Endodermal cell (in vitro differentiated cells): ENCODE measurements at regions not wholly inside any gene's neighbourhood (a gene's known extent, or its start where the extent isn't known, plus 50 kb on each side); places are given as distances from the start of the nearest gene placed in this dataset.
"Not testable (repeated sequence)": the region's sequence is repeated elsewhere in the genome, so short reads cannot be mapped to it uniquely, and the experiment has no call there.

Experiments used
- DNase-seq: peaks from one replicate; pipeline ENCODE4 v3.0.0-alpha.2; 2017
- H3K27ac ChIP-seq: 2 replicates; pipeline ENCODE4 v1.5.1; 2013; ENCODE audit warnings: mild to moderate bottlenecking, low read depth, low read length, moderate library complexity
- H3K27me3 ChIP-seq: 2 replicates; pipeline ENCODE4 v1.6.1; 2013; ENCODE audit warnings: mild to moderate bottlenecking, low read length, moderate library complexity; ENCODE audit not compliant: insufficient read depth, control insufficient read depth, poor library complexity, severe bottlenecking
- H3K36me3 ChIP-seq: 2 replicates; pipeline ENCODE4 v1.7.0; 2013; ENCODE audit warnings: mild to moderate bottlenecking, low read length, moderate library complexity; ENCODE audit not compliant: control insufficient read depth, insufficient read depth
- H3K4me1 ChIP-seq: one replicate; pipeline ENCODE4 v1.7.0; 2013; ENCODE audit warnings: low read length; ENCODE audit not compliant: control insufficient read depth, insufficient read depth
- H3K4me3 ChIP-seq: 2 replicates; pipeline ENCODE4 v1.5.1; 2013; ENCODE audit warnings: mild to moderate bottlenecking, low read length, moderate library complexity
- H3K9ac ChIP-seq: 2 replicates; pipeline ENCODE4 v1.6.1; 2013; ENCODE audit warnings: mild to moderate bottlenecking, low read length, moderate library complexity; ENCODE audit not compliant: poor library complexity, severe bottlenecking; ENCODE audit errors: extremely low read depth
- H3K9me3 ChIP-seq: 2 replicates; pipeline ENCODE4 v1.6.1; 2013; ENCODE audit warnings: mild to moderate bottlenecking, low read length, moderate library complexity; ENCODE audit not compliant: control insufficient read depth
- H3K27ac Mint-ChIP-seq: 2 replicates; pipeline ENCODE4 v1.8.0; 2020; ENCODE audit warnings: mixed read lengths
- H3K27me3 Mint-ChIP-seq: 2 replicates; pipeline ENCODE4 v1.8.0; 2021; ENCODE audit warnings: mild to moderate bottlenecking, mixed read lengths; ENCODE audit not compliant: insufficient read depth
- H3K36me3 Mint-ChIP-seq: 2 replicates; pipeline ENCODE4 v1.8.0; 2020; ENCODE audit warnings: low read depth, mixed read lengths
- H3K4me1 Mint-ChIP-seq: 2 replicates; pipeline ENCODE4 v1.8.0; 2020; ENCODE audit warnings: mixed read lengths
- H3K4me3 Mint-ChIP-seq: 2 replicates; pipeline ENCODE4 v1.8.0; 2020; ENCODE audit warnings: mild to moderate bottlenecking, moderate library complexity, mixed read lengths
- H3K9me3 Mint-ChIP-seq: 2 replicates; pipeline ENCODE4 v1.8.0; 2020; ENCODE audit warnings: mild to moderate bottlenecking, mixed read lengths
- WGBS, 2 experiments: methylation state at CpG; one replicate each; pipeline versions ENCODE4 v1.1.5 to v1.1.7; 2013; ENCODE audit warnings: missing lambda C conversion rate in 2 of 2, mixed read lengths in 1 of 2; ENCODE audit not compliant: insufficient coverage in 1 of 2, insufficient read length in 1 of 2; 5-methylcytosine and 5-hydroxymethylcytosine counted together
- TF ChIP-seq, protein P1 (sequence below): fragments of 200-600 bp; sonication (generic); conservative IDR thresholded peaks from 2 replicates; pipeline ENCODE4 v1.5.0; 2021; ENCODE audit warnings: antibody characterized with exemption, mild to moderate bottlenecking

DNA sequence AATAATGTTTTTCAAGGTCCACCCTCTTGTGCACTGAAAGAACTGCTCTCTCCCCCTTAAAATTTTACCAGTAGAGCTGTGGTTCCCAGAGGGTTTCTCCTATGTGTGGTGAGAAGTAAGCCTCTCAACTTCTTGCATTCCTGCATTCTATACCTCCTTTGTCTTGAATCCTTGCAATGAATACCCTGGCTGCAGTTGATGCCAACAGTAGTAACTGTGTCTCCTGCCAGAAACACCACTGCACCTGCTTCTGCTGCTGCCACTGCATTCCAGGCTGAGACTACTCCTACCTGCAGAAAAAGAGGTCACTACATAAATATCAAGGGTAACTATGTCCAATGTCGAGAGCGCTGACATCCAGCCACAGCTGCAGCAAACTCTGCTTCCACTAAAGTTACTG is 203.7 kb downstream of the TMEM167A start:
- H3K4me3 ChIP-seq, result no peak overlapping the region
- Mint-ChIP-seq H3K4me3 (no peak overlapping the region), H3K27ac (no peak overlapping the region), H3K9me3 (peaks cover 9% of the 10 kb centered on the region), H3K36me3 (no peaks in the 10 kb centered on the region), H3K4me1 (peaks cover 9% of the 10 kb centered on the region), H3K27me3 (no peaks in the 10 kb centered on the region)
- peaks cover 9% of the 10 kb centered on the region for H3K9me3 ChIP-seq
- H3K9ac ChIP-seq, result no peak overlapping the region
- H3K27ac ChIP-seq, result no peak overlapping the region
- DNase-seq, result no peak
- TF ChIP-seq, protein P1, sequence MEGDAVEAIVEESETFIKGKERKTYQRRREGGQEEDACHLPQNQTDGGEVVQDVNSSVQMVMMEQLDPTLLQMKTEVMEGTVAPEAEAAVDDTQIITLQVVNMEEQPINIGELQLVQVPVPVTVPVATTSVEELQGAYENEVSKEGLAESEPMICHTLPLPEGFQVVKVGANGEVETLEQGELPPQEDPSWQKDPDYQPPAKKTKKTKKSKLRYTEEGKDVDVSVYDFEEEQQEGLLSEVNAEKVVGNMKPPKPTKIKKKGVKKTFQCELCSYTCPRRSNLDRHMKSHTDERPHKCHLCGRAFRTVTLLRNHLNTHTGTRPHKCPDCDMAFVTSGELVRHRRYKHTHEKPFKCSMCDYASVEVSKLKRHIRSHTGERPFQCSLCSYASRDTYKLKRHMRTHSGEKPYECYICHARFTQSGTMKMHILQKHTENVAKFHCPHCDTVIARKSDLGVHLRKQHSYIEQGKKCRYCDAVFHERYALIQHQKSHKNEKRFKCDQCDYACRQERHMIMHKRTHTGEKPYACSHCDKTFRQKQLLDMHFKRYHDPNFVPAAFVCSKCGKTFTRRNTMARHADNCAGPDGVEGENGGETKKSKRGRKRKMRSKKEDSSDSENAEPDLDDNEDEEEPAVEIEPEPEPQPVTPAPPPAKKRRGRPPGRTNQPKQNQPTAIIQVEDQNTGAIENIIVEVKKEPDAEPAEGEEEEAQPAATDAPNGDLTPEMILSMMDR, result no peak
- H3K36me3 ChIP-seq, result no peaks in the 10 kb centered on the region
- no peaks in the 10 kb centered on the region for H3K4me1 ChIP-seq
- H3K27me3 ChIP-seq, result no peaks in the 10 kb centered on the region
- WGBS, 2 experiments, result 60 to 67% methylated on average over 2 of the region's 2 CpGs

- H3K27ac ChIP-seq, DNase-seq, H3K4me1 ChIP-seq, H3K4me1 Mint-ChIP-seq, H3K27me3 ChIP-seq, H3K36me3 Mint-ChIP-seq, H3K36me3 ChIP-seq, H3K4me3 ChIP-seq, H3K9me3 Mint-ChIP-seq, H3K9ac ChIP-seq, H3K27me3 Mint-ChIP-seq, H3K9me3 ChIP-seq: not testable (repeated sequence)
- WGBS, 2 experiments, result 85 to 90% methylated on average over 1 to 26 of the region's 30 CpGs
- peak overlapping the region; percentile 57 for H3K4me3 Mint-ChIP-seq
- H3K27ac Mint-ChIP-seq, result peak overlapping the region; percentile 75
Observed at GRCh38 chr5:82872321-82873288, 204.6 kb downstream of the TMEM167A start.

DNA sequence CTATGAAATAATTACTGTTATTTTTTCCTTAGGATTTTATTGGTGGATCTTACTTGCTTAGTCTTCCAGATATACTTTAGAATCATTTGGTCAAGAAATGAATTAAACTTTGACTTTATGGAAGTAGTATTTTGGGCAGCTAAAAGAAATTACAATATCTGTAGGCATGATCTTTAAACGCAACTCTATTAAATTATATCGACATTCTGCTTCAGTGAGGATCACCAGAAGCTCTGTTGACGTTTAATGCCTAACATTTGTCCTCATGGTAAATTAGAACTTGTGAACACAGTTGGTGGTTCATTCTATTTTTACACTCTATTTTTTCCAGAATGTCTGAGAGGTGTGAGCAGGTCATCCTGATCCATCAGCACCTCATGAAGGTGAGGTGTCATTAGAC is 211.6 kb downstream of the TMEM167A start:
- H3K36me3 ChIP-seq, result no peaks in the 10 kb centered on the region
- Mint-ChIP-seq H3K9me3 (peaks cover 3% of the 10 kb centered on the region), H3K4me1 (peaks cover 2% of the 10 kb centered on the region), H3K27ac (no peak overlapping the region), H3K4me3 (no peak overlapping the region), H3K27me3 (no peaks in the 10 kb centered on the region), H3K36me3 (no peaks in the 10 kb centered on the region)
- H3K4me1 ChIP-seq, result no peaks in the 10 kb centered on the region
- H3K4me3 ChIP-seq, result no peak overlapping the region
- H3K9me3 ChIP-seq, result no peaks in the 10 kb centered on the region
- TF ChIP-seq, protein P1, result no peak
- no peak for DNase-seq
- H3K9ac ChIP-seq, result no peak overlapping the region
- 85% methylated on average over 3 of the region's 3 CpGs; no CpG with 5 or more reads in 1 of the 2 experiments for WGBS, 2 experiments
- H3K27ac ChIP-seq, result no peak overlapping the region
- no peaks in the 10 kb centered on the region for H3K27me3 ChIP-seq
